CD14-positive monocyte (primary cell): ENCODE measurements at regions not wholly inside any gene's neighbourhood (a gene's known extent, or its start where the extent isn't known, plus 50 kb on each side); places are given as distances from the start of the nearest gene placed in this dataset.
A peak's percentile ranks its signal among the peaks of the same experiment; 100 is the strongest.

Experiments used
- DNase-seq, 3 donors: peaks; one replicate each; pipeline ENCODE4 v3.0.0-alpha.2; 2011 to 2022
- H2AFZ ChIP-seq: 2 replicates; pipeline ENCODE4 v1.6.0; 2012; ENCODE audit warnings: mild to moderate bottlenecking, low read depth, low read length, inconsistent platforms; ENCODE audit not compliant: insufficient read depth, poor library complexity, severe bottlenecking
- H3K27ac ChIP-seq, 2 donors: 1 replicate in 1 of 2; 2 replicates in 1 of 2; pipeline ENCODE4 v1.5.1; 2012 to 2013; ENCODE audit warnings: low read length in 2 of 2, control low read depth in 1 of 2, inconsistent platforms in 1 of 2, low read depth in 1 of 2, mild to moderate bottlenecking in 1 of 2
- H3K27me3 ChIP-seq, 2 donors: one replicate each; pipeline versions ENCODE4 v1.6.0 to v1.6.1; 2011 to 2013; ENCODE audit warnings: low read length in 2 of 2; ENCODE audit not compliant: control insufficient read depth in 2 of 2, insufficient read depth in 2 of 2
- H3K36me3 ChIP-seq, 2 donors: replicated peaks in 1 of 2; 1 replicate in 1 of 2; 2 replicates in 1 of 2; pipeline versions ENCODE4 v1.5.1 to v1.6.1; 2012 to 2013; ENCODE audit warnings: low read length in 2 of 2, control low read depth in 1 of 2, inconsistent platforms in 1 of 2, mild to moderate bottlenecking in 1 of 2; ENCODE audit not compliant: insufficient read depth in 2 of 2, control insufficient read depth in 1 of 2
- H3K4me1 ChIP-seq, 2 donors: 1 replicate in 1 of 2; 2 replicates in 1 of 2; pipeline versions ENCODE4 v1.5.1 to v1.6.1; 2012 to 2013; ENCODE audit warnings: low read length in 2 of 2, control low read depth in 1 of 2, inconsistent platforms in 1 of 2, mild to moderate bottlenecking in 1 of 2, moderate library complexity in 1 of 2; ENCODE audit not compliant: insufficient read depth in 2 of 2, control insufficient read depth in 1 of 2
- H3K4me2 ChIP-seq: replicated peaks from 2 replicates; pipeline ENCODE3; 2012; ENCODE audit warnings: low read length, moderate library complexity, mild to moderate bottlenecking; ENCODE audit not compliant: poor library complexity, severe bottlenecking; ENCODE audit errors: extremely low read depth
- H3K4me3 ChIP-seq, 3 experiments: fragments of 200-600 bp in 1 of 3; sonication (generic) in 1 of 3; replicated peaks in 1 of 3; 1 replicate in 2 of 3; 2 replicates in 1 of 3; pipeline ENCODE4 v1.5.1; 2011 to 2013; ENCODE audit warnings: low read length in 3 of 3, mild to moderate bottlenecking in 3 of 3, control low read depth in 2 of 3, low read depth in 2 of 3, inconsistent platforms in 1 of 3, moderate library complexity in 1 of 3
- H3K79me2 ChIP-seq: 2 replicates; pipeline ENCODE4 v1.6.0; 2012; ENCODE audit warnings: mild to moderate bottlenecking, control low read depth, inconsistent platforms, low read length, moderate library complexity; ENCODE audit not compliant: insufficient read depth
- H3K9ac ChIP-seq: 2 replicates; pipeline ENCODE4 v1.6.0; 2017; ENCODE audit warnings: low read length, mild to moderate bottlenecking; ENCODE audit not compliant: insufficient read depth, poor library complexity, severe bottlenecking
- H3K9me3 ChIP-seq, 2 donors: replicated peaks in 1 of 2; 1 replicate in 1 of 2; 2 replicates in 1 of 2; pipeline versions ENCODE4 v1.5.1 to v1.6.1; 2012 to 2013; ENCODE audit warnings: low read length in 2 of 2, control low read depth in 1 of 2; ENCODE audit not compliant: control insufficient read depth in 1 of 2, insufficient read depth in 1 of 2
- H4K20me1 ChIP-seq: 2 replicates; pipeline ENCODE4 v1.6.0; 2012; ENCODE audit warnings: mild to moderate bottlenecking, low read length, control low read depth, moderate library complexity; ENCODE audit not compliant: insufficient read depth
- H3K27ac Mint-ChIP-seq, 7 donors: one replicate each; pipeline ENCODE4 v1.8.0; 2020; ENCODE audit warnings: mild to moderate bottlenecking in 7 of 7, mixed read lengths in 7 of 7, moderate library complexity in 6 of 7, inconsistent platforms in 2 of 7
- H3K27me3 Mint-ChIP-seq, 3 donors: one replicate each; pipeline ENCODE4 v1.8.0; 2021 to 2022; ENCODE audit warnings: low read depth in 3 of 3, mild to moderate bottlenecking in 3 of 3, mixed read lengths in 3 of 3, moderate library complexity in 3 of 3, inconsistent platforms in 1 of 3
- H3K36me3 Mint-ChIP-seq, 2 donors: one replicate each; pipeline ENCODE4 v1.8.0; 2020; ENCODE audit warnings: mixed read lengths in 2 of 2, inconsistent platforms in 1 of 2, mild to moderate bottlenecking in 1 of 2
- H3K4me1 Mint-ChIP-seq: one replicate; pipeline ENCODE4 v1.8.0; 2020; ENCODE audit warnings: mild to moderate bottlenecking, mixed read lengths
- H3K4me3 Mint-ChIP-seq, 2 donors: one replicate each; pipeline ENCODE4 v1.8.0; 2020; ENCODE audit warnings: mild to moderate bottlenecking in 2 of 2, mixed read lengths in 2 of 2, moderate library complexity in 1 of 2
- H3K9me3 Mint-ChIP-seq, 7 donors: one replicate each; pipeline ENCODE4 v1.8.0; 2020 to 2022; ENCODE audit warnings: mixed read lengths in 7 of 7, mild to moderate bottlenecking in 6 of 7, moderate library complexity in 6 of 7, inconsistent platforms in 2 of 7
- WGBS: methylation state at CpG from one replicate; pipeline ENCODE4 v1.1.5; 2013; ENCODE audit warnings: missing lambda C conversion rate; ENCODE audit not compliant: insufficient coverage; 5-methylcytosine and 5-hydroxymethylcytosine counted together
- intact Hi-C, 2 donors: fragments of 100-400 bp; cut with micrococcal nuclease; formaldehyde crosslinking; loops; one replicate each; pipeline versions ENCODE4 v1.15.0 to v1.15.1; 2023
- TF ChIP-seq, protein P1 (sequence below): fragments of 200-600 bp; IDR thresholded peaks from one replicate; pipeline ENCODE4 v1.8.0; 2022; ENCODE audit warnings: antibody characterized with exemption, mild to moderate bottlenecking

DNA sequence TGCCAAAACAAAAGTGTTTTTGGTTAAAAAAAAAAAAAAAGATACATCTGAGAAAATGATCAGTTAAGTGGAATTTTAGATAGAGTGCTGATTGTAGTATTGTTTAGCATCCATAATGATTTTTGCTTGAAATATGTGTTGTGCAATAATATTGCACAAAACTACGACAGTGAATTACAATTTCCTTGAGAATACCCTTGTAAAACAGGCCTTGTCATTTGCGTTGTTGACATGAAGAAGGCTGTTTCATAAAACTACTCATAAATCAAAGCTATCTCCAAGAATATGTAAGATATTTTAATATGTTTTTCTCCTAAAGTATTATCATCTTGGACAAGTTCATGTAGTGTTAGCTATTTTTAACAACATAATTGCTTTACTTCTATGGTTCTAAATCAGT lies 1077.0 kb downstream of the LRFN5 start:
- H3K27me3 Mint-ChIP-seq = no peaks in the 10 kb centered on the region
- H3K9me3 ChIP-seq = peaks cover 0 to 4% of the 10 kb centered on the region in 2 donors
- no peak overlapping the region for H3K27ac ChIP-seq
- H3K27me3 ChIP-seq = no peaks in the 10 kb centered on the region
- H3K4me2 ChIP-seq = no peak overlapping the region
- no peak overlapping the region for H3K4me3 Mint-ChIP-seq
- no peak overlapping the region for H3K27ac Mint-ChIP-seq
- H3K4me1 Mint-ChIP-seq = no peaks in the 10 kb centered on the region
- H3K4me1 ChIP-seq = no peaks in the 10 kb centered on the region
- H3K79me2 ChIP-seq = no peaks in the 10 kb centered on the region
- WGBS = no CpG with 5 or more reads among the region's 2 CpGs
- H4K20me1 ChIP-seq = no peaks in the 10 kb centered on the region
- H3K4me3 ChIP-seq = no peak overlapping the region
- H3K36me3 Mint-ChIP-seq = no peaks in the 10 kb centered on the region
- no peak for DNase-seq
- H3K9me3 Mint-ChIP-seq = peaks cover 0 to 8% (median 0%) of the 10 kb centered on the region in 7 donors
- intact Hi-C loops = no loop called here
- TF ChIP-seq, protein P1, sequence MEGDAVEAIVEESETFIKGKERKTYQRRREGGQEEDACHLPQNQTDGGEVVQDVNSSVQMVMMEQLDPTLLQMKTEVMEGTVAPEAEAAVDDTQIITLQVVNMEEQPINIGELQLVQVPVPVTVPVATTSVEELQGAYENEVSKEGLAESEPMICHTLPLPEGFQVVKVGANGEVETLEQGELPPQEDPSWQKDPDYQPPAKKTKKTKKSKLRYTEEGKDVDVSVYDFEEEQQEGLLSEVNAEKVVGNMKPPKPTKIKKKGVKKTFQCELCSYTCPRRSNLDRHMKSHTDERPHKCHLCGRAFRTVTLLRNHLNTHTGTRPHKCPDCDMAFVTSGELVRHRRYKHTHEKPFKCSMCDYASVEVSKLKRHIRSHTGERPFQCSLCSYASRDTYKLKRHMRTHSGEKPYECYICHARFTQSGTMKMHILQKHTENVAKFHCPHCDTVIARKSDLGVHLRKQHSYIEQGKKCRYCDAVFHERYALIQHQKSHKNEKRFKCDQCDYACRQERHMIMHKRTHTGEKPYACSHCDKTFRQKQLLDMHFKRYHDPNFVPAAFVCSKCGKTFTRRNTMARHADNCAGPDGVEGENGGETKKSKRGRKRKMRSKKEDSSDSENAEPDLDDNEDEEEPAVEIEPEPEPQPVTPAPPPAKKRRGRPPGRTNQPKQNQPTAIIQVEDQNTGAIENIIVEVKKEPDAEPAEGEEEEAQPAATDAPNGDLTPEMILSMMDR = no peak
- H3K36me3 ChIP-seq = no peaks in the 10 kb centered on the region
- no peak overlapping the region for H2AFZ ChIP-seq
- H3K9ac ChIP-seq = no peak overlapping the region

DNA sequence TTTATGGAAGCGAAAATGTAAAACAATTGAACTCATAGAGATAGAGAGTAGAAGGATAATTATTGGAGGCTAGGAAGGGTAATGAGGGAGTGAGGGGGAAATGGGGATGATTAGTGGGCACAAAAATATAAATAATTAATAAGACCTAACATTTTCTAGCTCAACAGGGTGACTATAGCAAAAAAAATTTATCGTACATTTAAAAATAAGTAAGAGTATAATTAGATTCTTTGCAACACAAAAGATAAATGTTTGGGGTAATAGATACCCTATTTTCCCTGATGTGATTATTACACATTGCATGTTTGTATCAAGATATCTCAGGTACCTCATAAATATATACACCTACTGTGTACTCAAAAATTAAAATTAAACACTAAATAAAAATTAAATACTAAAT lies 1070.0 kb downstream of the LRFN5 start:
- Histone ChIP-seq H4K20me1 (no peaks in the 10 kb centered on the region), H3K4me3 (no peak overlapping the region), H3K27ac (no peak overlapping the region), H3K4me2 (no peak overlapping the region), H3K9me3 (no peaks in the 10 kb centered on the region), H3K4me1 (no peaks in the 10 kb centered on the region), H2AFZ (no peak overlapping the region), H3K36me3 (no peaks in the 10 kb centered on the region), H3K27me3 (no peaks in the 10 kb centered on the region), H3K79me2 (no peaks in the 10 kb centered on the region), H3K9ac (no peak overlapping the region)
- Mint-ChIP-seq H3K9me3 (peaks cover 0 to 5% (median 2%) of the 10 kb centered on the region in 7 donors), H3K27me3 (no peaks in the 10 kb centered on the region), H3K4me1 (no peaks in the 10 kb centered on the region), H3K4me3 (no peak overlapping the region), H3K36me3 (no peaks in the 10 kb centered on the region), H3K27ac (peak overlapping the region in 1 of 7 donors; percentile 47)
- intact Hi-C loops = no loop called here
- DNase-seq = no peak
- WGBS = no CpG with 5 or more reads among the region's 2 CpGs
- TF ChIP-seq, protein P1 = no peak
